Ovary (tissue), 7 donors: ENCODE measurements at regions not wholly inside any gene's neighbourhood (a gene's known extent, or its start where the extent isn't known, plus 50 kb on each side); places are given as distances from the start of the nearest gene placed in this dataset.

Experiments
- DNase-seq, 5 donors: peaks; one replicate each; pipeline ENCODE4 v3.0.0-alpha.2; 2019 to 2020
- H3K27ac ChIP-seq, 2 donors: fragments of 200-600 bp; one replicate each; pipeline versions ENCODE4 v1.5.1 to v1.8.0; 2019 to 2022
- H3K27me3 ChIP-seq: fragments of 200-600 bp; one replicate; pipeline ENCODE4 v1.8.0; 2022
- H3K36me3 ChIP-seq: fragments of 200-600 bp; sonication (generic); one replicate; pipeline ENCODE4 v1.5.1; 2019
- H3K4me1 ChIP-seq: one replicate; pipeline ENCODE4 v1.8.1; 2013; ENCODE audit warnings: mild to moderate bottlenecking, moderate library complexity; ENCODE audit not compliant: insufficient read depth
- H3K4me3 ChIP-seq: fragments of 200-600 bp; sonication (generic); one replicate; pipeline ENCODE4 v1.5.1; 2017
- H3K9me3 ChIP-seq, 2 donors: fragments of 200-600 bp in 1 of 2; sonication (generic) in 1 of 2; one replicate each; pipeline versions ENCODE4 v1.5.1 to v1.8.1; 2013 to 2019; ENCODE audit warnings: mild to moderate bottlenecking in 1 of 2, moderate library complexity in 1 of 2
- CTCF ChIP-seq, 3 donors: fragments of 450-650 bp in 2 of 3; fragments of 200-600 bp in 1 of 3; IDR thresholded peaks; one replicate each; pipeline versions ENCODE4 v1.5.1 to v1.8.0; 2016 to 2022; ENCODE audit warnings: antibody characterized with exemption in 3 of 3, mild to moderate bottlenecking in 1 of 3
- EP300 ChIP-seq: sonication (generic); formaldehyde crosslinking; IDR thresholded peaks from one replicate; pipeline ENCODE4 v1.6.1; 2017; ENCODE audit warnings: antibody characterized with exemption
- POLR2A ChIP-seq: fragments of 450-650 bp; IDR thresholded peaks from one replicate; pipeline ENCODE4 v1.6.1; 2017; ENCODE audit warnings: antibody characterized with exemption, mild to moderate bottlenecking, moderate library complexity
- WGBS, 3 donors: extraction: QIAGEN DNeasy Blood & Tissue Kit in 1 of 3; methylation state at CpG; one replicate each; pipeline versions ENCODE4 v1.1.5 to v1.1.7; 2013 to 2017; 5-methylcytosine and 5-hydroxymethylcytosine counted together
- intact Hi-C, 4 donors: fragments of 100-400 bp; cut with DNase I; formaldehyde crosslinking; loops; one replicate each; pipeline versions ENCODE4 v1.11.0 to v1.15.1; 2022 to 2023
- donor health status: DM: no; HTN: no; CAD: no; lungs with moderate emphysema.
- donor health status: DM: no; HTN: no; CAD: no.
- donor health status: Bipolar disorder and iron deficiency.
- donor health status: DM: no; HTN: no; CAD: no.
- donor health status: DM: yes; HTN: yes; CAD: no.

- WGBS, 3 donors: 28 to 37% (median 34%) methylated on average over 4 of the region's 4 CpGs
- H3K4me1 ChIP-seq: no peaks in the 10 kb centered on the region
- TF ChIP-seq CTCF (IDR thresholded peaks at IDR 0.05): no peak
- TF ChIP-seq EP300: no peak
- TF ChIP-seq POLR2A: no peak
- no peak for DNase-seq
- H3K9me3 ChIP-seq: no peaks in the 10 kb centered on the region
- intact Hi-C loops: no loop called here
- no peaks in the 10 kb centered on the region for H3K36me3 ChIP-seq
- no peak overlapping the region for H3K27ac ChIP-seq
- H3K4me3 ChIP-seq: no peak overlapping the region
- no peaks in the 10 kb centered on the region for H3K27me3 ChIP-seq
Measured at GRCh38 chr5:24073107-24073506, 565.7 kb downstream of the PRDM9 start.

GRCh38 chr5:24080046-24080445 is 564.7 kb downstream of the CDH10 start:
- Histone ChIP-seq H3K4me3 (no peak overlapping the region), H3K4me1 (no peaks in the 10 kb centered on the region), H3K9me3 (no peaks in the 10 kb centered on the region), H3K27ac (no peak overlapping the region), H3K36me3 (no peaks in the 10 kb centered on the region), H3K27me3 (no peaks in the 10 kb centered on the region)
- 33 to 37% (median 37%) methylated on average over 2 of the region's 2 CpGs for WGBS, 3 donors
- intact Hi-C loops: no loop called here
- TF ChIP-seq POLR2A (no peak), CTCF (IDR thresholded peaks at IDR 0.05) (no peak), EP300 (no peak)
- DNase-seq: no peak

GRCh38 chr5:24094081-24094679 is 550.6 kb downstream of the CDH10 start:
- H3K4me1 ChIP-seq: no peaks in the 10 kb centered on the region
- TF ChIP-seq CTCF (IDR thresholded peaks at IDR 0.05): no peak
- TF ChIP-seq POLR2A: no peak
- TF ChIP-seq EP300: no peak
- no peaks in the 10 kb centered on the region for H3K27me3 ChIP-seq
- intact Hi-C loops: no loop called here
- H3K9me3 ChIP-seq: no peaks in the 10 kb centered on the region
- H3K4me3 ChIP-seq: no peak overlapping the region
- no peak for DNase-seq
- no peak overlapping the region for H3K27ac ChIP-seq
- WGBS, 3 donors: 71 to 84% (median 84%) methylated on average over 8 of the region's 8 CpGs
- H3K36me3 ChIP-seq: no peaks in the 10 kb centered on the region

- intact Hi-C loops: no loop called here
Measured at GRCh38 chr5:24102010-24102409, 542.8 kb downstream of the CDH10 start.

GRCh38 chr5:24103451-24104023 is 541.2 kb downstream of the CDH10 start:
- no peak for TF ChIP-seq CTCF (IDR thresholded peaks at IDR 0.05)
- no peak for TF ChIP-seq EP300
- no peak for TF ChIP-seq POLR2A
- H3K36me3 ChIP-seq: no peaks in the 10 kb centered on the region
- H3K9me3 ChIP-seq: no peaks in the 10 kb centered on the region
- H3K27ac ChIP-seq: no peak overlapping the region
- no peaks in the 10 kb centered on the region for H3K4me1 ChIP-seq
- 55 to 64% (median 62%) methylated on average over 3 of the region's 3 CpGs for WGBS, 3 donors
- intact Hi-C loops: no loop called here
- H3K27me3 ChIP-seq: no peaks in the 10 kb centered on the region
- H3K4me3 ChIP-seq: no peak overlapping the region
- no peak for DNase-seq

More at GRCh38 chr5:24102010-24102409, 542.8 kb downstream of the CDH10 start:
- no peak for DNase-seq
- Histone ChIP-seq H3K4me3 (no peak overlapping the region), H3K36me3 (no peaks in the 10 kb centered on the region), H3K4me1 (no peaks in the 10 kb centered on the region), H3K9me3 (no peaks in the 10 kb centered on the region), H3K27me3 (no peaks in the 10 kb centered on the region), H3K27ac (no peak overlapping the region)
- no peak for TF ChIP-seq POLR2A
- WGBS, 3 donors: 81 to 86% (median 85%) methylated on average over 2 of the region's 2 CpGs
